ENCODE measurements at regions not wholly inside any gene's neighbourhood (a gene's known extent, or its start where the extent isn't known, plus 50 kb on each side); places are given as distances from the start of the nearest gene placed in this dataset.

DNA sequence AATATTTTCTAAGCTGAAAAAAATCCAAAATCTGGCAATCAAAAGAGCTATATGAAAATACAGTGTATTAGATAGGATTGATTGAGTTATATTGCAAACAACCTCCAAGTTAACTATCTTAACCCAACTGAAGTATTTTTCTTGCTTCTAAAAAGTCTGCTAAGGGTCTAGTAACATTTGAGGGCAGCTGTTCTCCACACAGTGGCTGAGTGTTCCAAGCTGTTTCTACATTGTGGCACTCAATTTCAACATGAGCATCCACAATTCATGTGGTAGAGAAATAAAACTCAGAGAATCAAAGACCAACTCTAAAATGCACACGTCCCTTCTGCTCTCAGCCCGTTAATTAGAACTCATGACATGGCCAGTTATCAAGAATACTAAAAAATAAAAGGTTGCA is 340.0 kb downstream of the C12orf50 start:
- Histone ChIP-seq H3K79me2 (ENCODE audit: insufficient read depth, low read length) (no peaks in the 10 kb centered on the region), H3K9ac (ENCODE audit: low read length) (no peak overlapping the region), H3K27me3 (ENCODE audit: insufficient read depth, low read length) (no peaks in the 10 kb centered on the region), H3K4me3 (ENCODE audit: insufficient read depth, low read depth, low read length) (no peak overlapping the region), H3K27ac (ENCODE audit: low read depth, low read length) (no peak overlapping the region), H2AFZ (ENCODE audit: low read depth, low read length) (no peak overlapping the region), H3K9me3 (ENCODE audit: insufficient read depth, low read depth, low read length) (no peaks in the 10 kb centered on the region), H3K36me3 (ENCODE audit: insufficient read depth, low read length) (no peaks in the 10 kb centered on the region), H3K4me1 (ENCODE audit: insufficient read depth, low read length) (no peaks in the 10 kb centered on the region), H3K4me2 (ENCODE audit: low read length) (no peak overlapping the region), H4K20me1 (ENCODE audit: insufficient read depth, low read length) (no peaks in the 10 kb centered on the region)
- FAIRE-seq (no peak), DNase-seq (ENCODE audit: low read depth) (no peak)
- no peak for TF ChIP-seq EZH2 (IDR thresholded peaks at IDR 0.05; ENCODE audit: insufficient read depth, low read length)
- TF ChIP-seq, protein P1, sequence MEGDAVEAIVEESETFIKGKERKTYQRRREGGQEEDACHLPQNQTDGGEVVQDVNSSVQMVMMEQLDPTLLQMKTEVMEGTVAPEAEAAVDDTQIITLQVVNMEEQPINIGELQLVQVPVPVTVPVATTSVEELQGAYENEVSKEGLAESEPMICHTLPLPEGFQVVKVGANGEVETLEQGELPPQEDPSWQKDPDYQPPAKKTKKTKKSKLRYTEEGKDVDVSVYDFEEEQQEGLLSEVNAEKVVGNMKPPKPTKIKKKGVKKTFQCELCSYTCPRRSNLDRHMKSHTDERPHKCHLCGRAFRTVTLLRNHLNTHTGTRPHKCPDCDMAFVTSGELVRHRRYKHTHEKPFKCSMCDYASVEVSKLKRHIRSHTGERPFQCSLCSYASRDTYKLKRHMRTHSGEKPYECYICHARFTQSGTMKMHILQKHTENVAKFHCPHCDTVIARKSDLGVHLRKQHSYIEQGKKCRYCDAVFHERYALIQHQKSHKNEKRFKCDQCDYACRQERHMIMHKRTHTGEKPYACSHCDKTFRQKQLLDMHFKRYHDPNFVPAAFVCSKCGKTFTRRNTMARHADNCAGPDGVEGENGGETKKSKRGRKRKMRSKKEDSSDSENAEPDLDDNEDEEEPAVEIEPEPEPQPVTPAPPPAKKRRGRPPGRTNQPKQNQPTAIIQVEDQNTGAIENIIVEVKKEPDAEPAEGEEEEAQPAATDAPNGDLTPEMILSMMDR (IDR thresholded peaks at IDR 0.05; ENCODE audit: insufficient read depth, low read depth, low read length), result no peak
- Mint-ChIP-seq H3K4me3 (ENCODE audit: unreplicated experiment) (no peak overlapping the region), H3K4me1 (ENCODE audit: low read depth, unreplicated experiment) (peaks cover 4% of the 10 kb centered on the region), H3K27ac (ENCODE audit: unreplicated experiment) (no peak overlapping the region), H3K27me3 (ENCODE audit: low read depth, unreplicated experiment) (no peaks in the 10 kb centered on the region), H3K36me3 (ENCODE audit: low read depth, unreplicated experiment) (no peaks in the 10 kb centered on the region), H3K9me3 (ENCODE audit: unreplicated experiment) (no peaks in the 10 kb centered on the region)

DNA sequence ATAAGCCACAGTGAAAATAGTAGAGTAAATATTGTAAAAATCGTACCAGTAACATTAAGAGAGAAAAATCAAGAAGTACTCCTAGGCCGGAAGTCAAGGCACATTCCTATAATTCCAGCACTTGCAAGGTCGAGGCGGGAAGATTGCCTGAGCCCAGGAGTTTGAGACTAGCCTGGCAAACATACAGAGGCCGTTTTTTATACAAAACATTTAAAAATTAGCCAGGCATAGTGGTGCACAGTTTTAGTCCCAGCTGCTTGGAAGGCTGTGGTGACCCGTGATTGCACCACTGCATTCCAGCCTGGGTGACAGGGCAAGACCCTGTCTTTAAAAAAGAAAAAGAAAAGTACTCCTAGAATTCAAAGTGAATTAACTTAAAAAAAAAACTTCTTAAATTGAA is 341.8 kb downstream of the C12orf50 start:
- Mint-ChIP-seq H3K4me3 (ENCODE audit: unreplicated experiment) (no peak overlapping the region), H3K9me3 (ENCODE audit: unreplicated experiment) (no peaks in the 10 kb centered on the region), H3K27me3 (ENCODE audit: low read depth, unreplicated experiment) (no peaks in the 10 kb centered on the region), H3K27ac (ENCODE audit: unreplicated experiment) (no peak overlapping the region), H3K36me3 (ENCODE audit: low read depth, unreplicated experiment) (no peaks in the 10 kb centered on the region), H3K4me1 (ENCODE audit: low read depth, unreplicated experiment) (peaks cover 4% of the 10 kb centered on the region)
- Histone ChIP-seq H3K9ac (ENCODE audit: low read length) (no peak overlapping the region), H4K20me1 (ENCODE audit: insufficient read depth, low read length) (no peaks in the 10 kb centered on the region), H2AFZ (ENCODE audit: low read depth, low read length) (no peak overlapping the region), H3K27ac (ENCODE audit: low read depth, low read length) (no peak overlapping the region), H3K4me2 (ENCODE audit: low read length) (no peak overlapping the region), H3K36me3 (ENCODE audit: insufficient read depth, low read length) (no peaks in the 10 kb centered on the region), H3K4me3 (ENCODE audit: insufficient read depth, low read depth, low read length) (no peak overlapping the region), H3K9me3 (ENCODE audit: insufficient read depth, low read depth, low read length) (no peaks in the 10 kb centered on the region), H3K79me2 (ENCODE audit: insufficient read depth, low read length) (no peaks in the 10 kb centered on the region), H3K4me1 (ENCODE audit: insufficient read depth, low read length) (no peaks in the 10 kb centered on the region), H3K27me3 (ENCODE audit: insufficient read depth, low read length) (no peaks in the 10 kb centered on the region)
- DNase-seq (ENCODE audit: low read depth), result peak; percentile 63
- no peak for TF ChIP-seq EZH2 (IDR thresholded peaks at IDR 0.05; ENCODE audit: insufficient read depth, low read length)
- TF ChIP-seq, protein P1 (IDR thresholded peaks at IDR 0.05; ENCODE audit: insufficient read depth, low read depth, low read length), result no peak
- no peak for FAIRE-seq

DNA sequence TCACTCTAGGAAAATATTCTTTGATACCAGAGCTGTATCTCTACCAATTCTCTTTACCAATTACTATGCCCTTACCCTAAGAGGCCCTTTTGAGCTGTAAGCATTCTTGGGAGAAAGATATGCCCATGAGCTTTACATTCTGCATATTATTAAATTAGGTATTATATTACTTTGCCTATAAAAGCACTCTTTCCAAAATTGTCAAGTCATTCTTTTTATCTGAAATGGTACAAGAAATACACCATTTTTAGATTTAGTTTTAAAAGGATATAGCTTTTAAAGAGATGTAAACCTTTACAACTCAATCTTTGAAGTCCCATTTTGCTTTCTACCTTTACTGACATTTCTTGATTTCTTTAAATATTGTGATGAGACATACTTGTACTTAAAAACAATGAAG is 343.5 kb downstream of the C12orf50 start:
- no peak overlapping the region for H3K4me3 Mint-ChIP-seq (ENCODE audit: unreplicated experiment)
- Histone ChIP-seq H3K4me1 (ENCODE audit: insufficient read depth, low read length) (no peaks in the 10 kb centered on the region), H3K9me3 (ENCODE audit: insufficient read depth, low read depth, low read length) (no peaks in the 10 kb centered on the region), H3K36me3 (ENCODE audit: insufficient read depth, low read length) (no peaks in the 10 kb centered on the region), H3K9ac (ENCODE audit: low read length) (no peak overlapping the region), H3K79me2 (ENCODE audit: insufficient read depth, low read length) (no peaks in the 10 kb centered on the region), H3K4me3 (ENCODE audit: insufficient read depth, low read depth, low read length) (no peak overlapping the region), H3K27me3 (ENCODE audit: insufficient read depth, low read length) (no peaks in the 10 kb centered on the region), H3K27ac (ENCODE audit: low read depth, low read length) (no peak overlapping the region), H4K20me1 (ENCODE audit: insufficient read depth, low read length) (no peaks in the 10 kb centered on the region), H3K4me2 (ENCODE audit: low read length) (no peak overlapping the region), H2AFZ (ENCODE audit: low read depth, low read length) (no peak overlapping the region)
- H3K27ac Mint-ChIP-seq (ENCODE audit: unreplicated experiment), result no peak overlapping the region
- DNase-seq (ENCODE audit: low read depth), result no peak
- no peak for FAIRE-seq
- H3K36me3 Mint-ChIP-seq (ENCODE audit: low read depth, unreplicated experiment), result no peaks in the 10 kb centered on the region
- H3K9me3 Mint-ChIP-seq (ENCODE audit: unreplicated experiment), result no peaks in the 10 kb centered on the region
- TF ChIP-seq, protein P1 (IDR thresholded peaks at IDR 0.05; ENCODE audit: insufficient read depth, low read depth, low read length), result no peak
- no peak for TF ChIP-seq EZH2 (IDR thresholded peaks at IDR 0.05; ENCODE audit: insufficient read depth, low read length)
- H3K4me1 Mint-ChIP-seq (ENCODE audit: low read depth, unreplicated experiment), result peaks cover 4% of the 10 kb centered on the region
- H3K27me3 Mint-ChIP-seq (ENCODE audit: low read depth, unreplicated experiment), result no peaks in the 10 kb centered on the region

All from astrocyte (in vitro differentiated cells and primary cell).